ENCODE measurements at regions not wholly inside any gene's neighbourhood (a gene's known extent, or its start where the extent isn't known, plus 50 kb on each side); places are given as distances from the start of the nearest gene placed in this dataset.

GRCh38 chr2:832635-833034, 118.0 kb upstream of the SNTG2 start:
- no peak overlapping the region for H3K4me3 ChIP-seq
- no peaks in the 10 kb centered on the region for H3K36me3 ChIP-seq
- intact Hi-C loops (cut with DNase I; ENCODE audit: low total_unique reads): no loop called here
- H3K9me3 ChIP-seq: no peaks in the 10 kb centered on the region
- TF ChIP-seq CTCF (IDR thresholded peaks at IDR 0.05): no peak
- TF ChIP-seq POLR2A (IDR thresholded peaks at IDR 0.05): no peak
- H3K27me3 ChIP-seq: no peaks in the 10 kb centered on the region
- H3K4me1 ChIP-seq: no peaks in the 10 kb centered on the region
- no peak overlapping the region for H3K27ac ChIP-seq
- no peak for DNase-seq

- no peak overlapping the region for H3K27ac ChIP-seq
- no peak for DNase-seq
- intact Hi-C loops (cut with DNase I; ENCODE audit: low total_unique reads): no loop called here
- TF ChIP-seq POLR2A (IDR thresholded peaks at IDR 0.05) (no peak), CTCF (IDR thresholded peaks at IDR 0.05) (no peak)
- H3K27me3 ChIP-seq: no peaks in the 10 kb centered on the region
- no peaks in the 10 kb centered on the region for H3K36me3 ChIP-seq
- H3K4me1 ChIP-seq: no peaks in the 10 kb centered on the region
- H3K9me3 ChIP-seq: no peaks in the 10 kb centered on the region
- H3K4me3 ChIP-seq: no peak overlapping the region
Measured at GRCh38 chr2:831622-832021, 119.0 kb upstream of the SNTG2 start.

- no peak for TF ChIP-seq POLR2A (IDR thresholded peaks at IDR 0.05)
- TF ChIP-seq CTCF (IDR thresholded peaks at IDR 0.05): no peak
- intact Hi-C loops (cut with DNase I; ENCODE audit: low total_unique reads): no loop called here
- no peak overlapping the region for H3K4me3 ChIP-seq
- H3K36me3 ChIP-seq: no peaks in the 10 kb centered on the region
- H3K9me3 ChIP-seq: no peaks in the 10 kb centered on the region
- DNase-seq: no peak
- no peaks in the 10 kb centered on the region for H3K4me1 ChIP-seq
- H3K27ac ChIP-seq: no peak overlapping the region
- H3K27me3 ChIP-seq: no peaks in the 10 kb centered on the region
Measured at GRCh38 chr2:831225-831536, 119.5 kb upstream of the SNTG2 start.

GRCh38 chr2:830419-831224, 120.0 kb upstream of the SNTG2 start:
- Histone ChIP-seq H3K4me3 (no peak overlapping the region), H3K9me3 (no peaks in the 10 kb centered on the region), H3K4me1 (no peaks in the 10 kb centered on the region), H3K27me3 (no peaks in the 10 kb centered on the region), H3K36me3 (no peaks in the 10 kb centered on the region), H3K27ac (no peak overlapping the region)
- no peak for TF ChIP-seq POLR2A (IDR thresholded peaks at IDR 0.05)
- TF ChIP-seq CTCF (IDR thresholded peaks at IDR 0.05): no peak
- intact Hi-C loops (cut with DNase I; ENCODE audit: low total_unique reads): no loop called here
- no peak for DNase-seq

GRCh38 chr2:829047-829446, 121.6 kb upstream of the SNTG2 start:
- Histone ChIP-seq H3K27ac (no peak overlapping the region), H3K27me3 (no peaks in the 10 kb centered on the region), H3K9me3 (no peaks in the 10 kb centered on the region), H3K4me1 (no peaks in the 10 kb centered on the region), H3K4me3 (no peak overlapping the region), H3K36me3 (no peaks in the 10 kb centered on the region)
- intact Hi-C loops (cut with DNase I; ENCODE audit: low total_unique reads): loop anchor here (5.0 kb wide), 1 partner anchor 953 kb away; no protein-coding TSS in a partner anchor
- TF ChIP-seq CTCF (IDR thresholded peaks at IDR 0.05) (no peak), POLR2A (IDR thresholded peaks at IDR 0.05) (no peak)
- DNase-seq: no peak
